ENCODE measurements at regions not wholly inside any gene's neighbourhood (a gene's known extent, or its start where the extent isn't known, plus 50 kb on each side); places are given as distances from the start of the nearest gene placed in this dataset.

DNA sequence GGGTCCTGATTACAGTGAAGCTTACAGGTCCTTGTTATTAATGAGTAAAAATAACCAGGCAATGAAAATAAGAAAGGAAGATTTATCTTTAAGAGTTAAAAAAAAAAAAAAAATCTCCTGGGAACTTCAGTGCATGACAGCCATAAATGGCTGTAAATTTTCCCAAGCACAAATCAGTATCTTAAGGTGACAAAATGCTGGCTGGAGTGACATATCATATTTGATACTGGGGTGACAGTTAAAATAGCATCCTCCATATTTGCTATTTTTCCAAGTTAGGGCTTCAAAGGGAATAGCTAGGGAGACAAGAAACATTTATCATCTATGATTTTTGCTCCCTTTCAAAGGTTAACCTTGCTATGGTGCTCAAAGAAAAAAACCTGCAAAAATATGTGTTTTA lies 226.6 kb downstream of the PRDM2 start:
- no peak for DNase-seq

DNA sequence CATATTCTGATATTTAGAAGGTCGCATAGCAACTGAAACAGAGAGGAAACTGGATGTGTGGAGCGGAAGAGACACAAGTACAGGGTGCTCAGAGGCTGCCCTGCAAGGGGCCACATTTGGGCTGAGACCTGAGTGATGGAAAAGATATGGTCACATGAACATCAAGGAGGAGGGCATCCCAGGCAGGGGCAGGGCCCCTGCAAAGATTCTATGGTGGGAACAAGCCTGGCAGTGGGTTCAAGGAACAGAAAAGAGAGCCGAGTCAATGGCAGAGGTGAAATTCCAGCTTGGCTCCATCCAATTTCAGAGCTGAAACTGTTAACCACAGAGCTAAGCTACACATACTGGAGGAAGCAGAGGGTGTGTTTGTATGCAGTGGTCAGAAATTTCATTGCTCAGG lies 227.7 kb downstream of the PRDM2 start:
- DNase-seq: no peak

DNA sequence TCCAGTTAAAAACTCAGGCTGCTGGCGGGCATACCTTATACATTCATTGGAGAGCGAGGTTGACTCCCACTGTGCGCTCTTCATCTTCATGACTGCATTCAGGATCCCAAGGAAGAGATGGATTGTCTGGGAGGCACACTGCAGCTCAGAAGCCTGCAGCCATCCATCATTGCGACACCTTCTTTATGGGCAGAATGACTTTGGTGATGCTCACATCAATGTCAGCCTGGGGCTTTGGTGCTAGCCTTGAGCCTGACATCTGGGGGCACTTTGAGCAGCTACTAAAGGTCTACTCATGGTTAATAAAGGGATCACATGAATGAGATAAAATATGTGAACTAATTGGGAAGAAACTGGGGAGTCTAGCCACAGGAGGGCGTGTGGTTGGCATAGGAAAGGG lies 229.3 kb downstream of the PRDM2 start:
- no peak for DNase-seq

- no peak for DNase-seq
These were observed 230.2 kb downstream of the PRDM2 start for GRCh38 chr1:13930151-13930550.

- no peak for DNase-seq
These were observed 231.2 kb downstream of the PRDM2 start for GRCh38 chr1:13931226-13931625.

DNA sequence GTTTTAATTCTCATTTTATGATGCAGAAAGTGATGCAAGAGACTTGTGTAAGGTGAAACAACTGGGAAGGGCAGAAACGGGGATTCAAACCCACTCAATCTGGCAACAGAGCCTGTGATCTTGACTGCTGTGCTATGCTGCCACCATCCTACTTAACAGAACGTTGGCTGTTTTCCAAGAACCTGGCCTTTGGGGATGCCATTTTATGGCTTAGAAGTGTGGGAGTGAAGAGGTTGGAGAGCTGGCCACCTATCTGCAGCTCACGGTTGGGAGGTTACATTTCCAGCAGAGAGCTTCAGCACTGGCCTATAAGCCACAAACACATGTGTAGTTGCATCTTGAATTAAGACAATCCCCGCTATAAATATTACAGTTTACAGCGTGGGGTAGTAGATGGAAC lies 235.3 kb downstream of the PRDM2 start:
- DNase-seq: no peak

- no peak for DNase-seq
These were observed 241.3 kb downstream of the PRDM2 start for GRCh38 chr1:13941315-13941714.

- DNase-seq: no peak
These were observed 243.1 kb downstream of the PRDM2 start for GRCh38 chr1:13943055-13943454.

DNA sequence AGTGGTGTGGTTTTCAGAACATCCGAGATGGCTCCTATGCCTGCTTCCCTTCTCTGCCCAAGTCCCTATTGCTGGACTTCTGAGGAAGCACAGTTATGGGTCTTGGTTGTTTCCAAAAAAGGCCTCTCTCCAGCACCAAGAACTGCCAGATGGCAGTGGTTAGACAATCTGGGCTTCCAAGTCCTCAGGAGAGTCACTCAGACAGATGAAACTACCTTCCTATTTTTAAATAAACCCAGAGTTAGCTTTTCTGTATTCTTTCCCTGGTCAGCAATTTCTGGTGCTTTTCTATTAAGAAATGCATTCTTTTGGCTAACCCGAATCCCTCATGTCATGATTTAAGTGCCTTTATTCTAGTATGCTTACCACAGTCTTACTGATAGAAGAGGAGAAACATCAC lies 245.9 kb downstream of the PRDM2 start:
- DNase-seq: no peak

DNA sequence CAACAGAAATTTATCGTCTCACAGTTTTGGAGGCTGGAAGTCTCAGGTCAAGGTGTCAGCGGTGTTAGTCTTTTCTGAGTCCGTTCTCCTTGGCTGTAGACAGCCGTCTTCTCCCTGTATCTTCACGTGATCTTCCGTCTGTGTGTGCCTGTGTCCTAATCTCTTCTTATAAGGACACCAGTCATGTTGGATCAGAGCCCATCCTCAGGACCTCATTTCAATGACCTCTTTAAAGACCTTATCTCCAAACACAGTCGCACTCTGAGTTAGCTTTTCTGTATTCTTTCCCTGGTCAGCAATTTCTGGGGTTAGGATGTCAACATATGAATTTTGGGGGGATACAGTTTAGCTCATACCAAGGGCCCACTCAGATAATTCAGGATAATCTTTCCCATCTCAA lies 247.7 kb downstream of the PRDM2 start:
- no peak for DNase-seq

GRCh38 chr1:13948396-13948795 lies 248.4 kb downstream of the PRDM2 start:
- DNase-seq: no peak

- DNase-seq: no peak
These were observed 249.0 kb downstream of the PRDM2 start for GRCh38 chr1:13948888-13949391.

GRCh38 chr1:13949546-13949945 lies 249.6 kb downstream of the PRDM2 start:
- DNase-seq: no peak

DNA sequence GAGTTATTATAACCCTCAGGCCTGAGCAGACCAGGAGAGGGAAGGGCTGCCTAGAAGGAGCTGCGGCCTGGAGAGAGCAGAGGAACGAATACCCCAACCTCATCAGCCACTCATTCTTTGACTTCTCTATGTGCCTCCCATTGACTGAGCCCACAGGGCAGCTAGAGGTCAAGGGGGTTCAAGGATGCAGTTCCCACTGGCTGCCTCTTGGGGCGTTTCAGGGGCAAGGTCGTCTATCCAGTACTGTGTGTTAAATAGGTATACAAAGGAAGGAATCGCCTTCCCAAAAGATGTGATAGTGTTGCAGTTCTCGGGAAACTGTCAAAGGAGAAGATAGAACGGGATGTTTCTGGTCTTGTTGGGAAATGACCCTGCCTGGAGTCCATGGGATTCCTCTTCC lies 250.6 kb downstream of the PRDM2 start:
- DNase-seq: no peak

- no peak for DNase-seq
These were observed 252.1 kb downstream of the PRDM2 start for GRCh38 chr1:13951793-13952751.

DNA sequence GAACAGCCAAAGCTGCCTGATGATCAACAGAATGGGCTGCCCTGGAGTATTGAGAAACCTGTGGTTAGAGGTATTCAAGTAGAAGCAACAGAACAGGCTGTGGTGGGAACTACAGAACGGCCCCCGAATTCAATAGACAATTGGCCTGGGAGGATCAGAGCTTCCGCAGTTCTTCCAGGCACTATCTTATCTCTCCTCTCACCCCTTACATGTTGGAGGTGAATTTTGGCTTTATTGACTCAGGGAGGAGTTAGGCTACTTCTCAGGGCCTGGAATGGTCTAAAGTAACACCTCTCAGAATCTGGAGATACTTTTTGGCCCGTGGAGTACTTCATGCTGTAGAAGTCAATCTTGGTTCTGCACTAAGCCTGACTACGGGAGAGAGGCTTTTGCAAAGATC lies 253.0 kb downstream of the PRDM2 start:
- no peak for DNase-seq

DNA sequence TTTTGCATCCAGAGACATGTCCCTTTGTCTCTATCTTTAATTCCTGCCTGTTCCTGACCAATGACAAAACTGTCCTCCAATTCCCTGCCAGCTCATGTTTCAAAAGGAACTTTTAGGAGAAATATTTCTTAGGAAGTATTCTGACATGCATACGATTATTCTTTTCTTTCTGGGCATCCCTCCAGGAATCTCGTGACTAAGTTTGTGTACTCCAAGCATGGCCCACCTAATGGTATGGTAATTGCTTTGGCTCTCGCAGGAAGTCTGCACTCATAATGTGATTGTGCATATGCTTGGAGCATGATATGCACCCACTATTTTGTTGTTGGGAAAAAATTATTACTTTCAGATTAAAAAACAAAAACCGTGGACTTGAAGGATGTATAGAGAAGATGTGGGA lies 256.4 kb downstream of the PRDM2 start:
- peak; percentile 47 for DNase-seq

DNA sequence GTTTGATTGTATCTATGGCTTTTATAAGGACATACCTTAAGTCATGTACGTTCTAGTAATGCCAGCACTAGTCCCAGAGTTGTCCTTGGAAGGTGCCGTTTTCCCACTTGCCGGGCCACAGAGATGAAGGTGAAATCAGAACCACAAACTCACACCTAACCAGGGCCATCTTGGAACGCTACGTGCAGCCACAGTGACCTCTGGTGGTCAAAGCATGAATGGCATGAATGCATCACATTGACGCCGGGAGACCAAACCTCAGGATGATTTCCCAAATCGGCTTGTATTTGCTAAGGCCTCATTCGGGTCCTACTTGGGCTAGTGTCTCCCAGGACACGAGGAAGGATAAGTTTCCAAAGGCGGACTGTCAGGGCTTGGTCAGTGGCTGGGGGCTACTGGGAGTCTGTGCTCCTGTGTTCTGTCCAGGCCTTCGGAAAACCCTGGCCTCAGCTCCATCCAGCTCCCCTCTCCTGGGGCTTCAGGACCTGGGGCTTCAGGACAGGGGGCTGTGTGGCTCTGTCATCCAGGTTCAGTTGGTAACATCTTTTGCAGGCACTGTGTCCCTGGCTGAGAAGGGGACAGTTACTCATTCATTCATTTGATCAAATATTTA lies 260.5 kb downstream of the PRDM2 start:
- peak; percentile 45 for DNase-seq

GRCh38 chr1:13964768-13965167 lies 264.8 kb downstream of the PRDM2 start:
- DNase-seq: no peak

GRCh38 chr1:13965770-13966398 lies 265.9 kb downstream of the PRDM2 start:
- DNase-seq: peak; percentile 50

GRCh38 chr1:13967707-13968106 lies 267.7 kb downstream of the PRDM2 start:
- DNase-seq: no peak

GRCh38 chr1:13968361-13968760 lies 268.4 kb downstream of the PRDM2 start:
- no peak for DNase-seq

GRCh38 chr1:13970631-13971247 lies 270.8 kb downstream of the PRDM2 start:
- DNase-seq: no peak

Measured in fibroblast of skin of abdomen (primary cell).